Endothelial cell of umbilical vein (primary cell): ENCODE measurements at regions not wholly inside any gene's neighbourhood (a gene's known extent, or its start where the extent isn't known, plus 50 kb on each side); places are given as distances from the start of the nearest gene placed in this dataset.

Source experiments
- BruUV-seq: library from RNA; stranded (reverse); fragments of 400-500 nt; replicated peaks from 2 replicates; lab custom pipeline; 2021; lab: Mats Ljungman, UMichigan
- CTCF ChIA-PET: fragments of 300-600, 350-600 bp; sonication (Branson Sonifier 250); formaldehyde crosslinking; loops from one replicate; lab custom pipeline; 2021; ENCODE audit warnings: antibody characterized with exemption, inconsistent platforms; lab: Charles Lee
- POLR2A ChIA-PET: fragments of 300-600, 350-600 bp; sonication (Branson Sonifier 250); formaldehyde crosslinking; loops from one replicate; lab custom pipeline; 2021; ENCODE audit warnings: antibody characterized with exemption, inconsistent platforms; lab: Charles Lee
- DNase-seq: peaks from one replicate; pipeline ENCODE4 v3.0.0-alpha.2; 2011; ENCODE audit warnings: low read depth, low spot score
- FAIRE-seq: peaks from 2 replicates; lab custom pipeline; 2011; peaks lifted over from hg19 to GRCh38; lab: Jason Lieb, UNC
- H2AFZ ChIP-seq: 2 replicates; pipeline ENCODE4 v1.6.0; 2012; ENCODE audit warnings: low read depth, low read length, control low read depth, inconsistent platforms
- H3K27ac ChIP-seq: 2 replicates; pipeline ENCODE4 v1.5.1; 2011; ENCODE audit warnings: low read depth, mild to moderate bottlenecking, control low read depth, low read length, moderate library complexity; ENCODE audit not compliant: insufficient read depth
- H3K27me3 ChIP-seq, 2 experiments: 2 replicates each; pipeline versions ENCODE4 v1.6.0 to v1.6.1; 2011; ENCODE audit warnings: low read length in 2 of 2, mixed read lengths in 1 of 2; ENCODE audit not compliant: control insufficient read depth in 2 of 2, insufficient read depth in 2 of 2
- H3K36me3 ChIP-seq, 2 experiments: 2 replicates in 1 of 2; 3 replicates in 1 of 2; pipeline ENCODE4 v1.5.1; 2011; ENCODE audit warnings: low read length in 2 of 2, mild to moderate bottlenecking in 1 of 2, moderate library complexity in 1 of 2; ENCODE audit not compliant: control insufficient read depth in 2 of 2, insufficient read depth in 2 of 2; ENCODE audit errors: extremely low read depth in 1 of 2
- H3K4me1 ChIP-seq: 3 replicates; pipeline ENCODE4 v1.5.1; 2011; ENCODE audit warnings: mild to moderate bottlenecking, low read length; ENCODE audit not compliant: control insufficient read depth, insufficient read depth; ENCODE audit errors: extremely low read depth
- H3K4me2 ChIP-seq: 2 replicates; pipeline ENCODE4 v1.6.1; 2011; ENCODE audit warnings: low read length, control low read depth, mixed read lengths; ENCODE audit not compliant: insufficient read depth
- H3K4me3 ChIP-seq, 3 experiments: fragments of 200-600 bp in 1 of 3; sonication (generic), shearing (Covaris generic) in 1 of 3; replicated peaks in 1 of 3; 2 replicates each; pipeline ENCODE4 v1.5.1; 2011 to 2016; ENCODE audit warnings: control low read depth in 3 of 3, low read length in 3 of 3, mild to moderate bottlenecking in 2 of 3, inconsistent platforms in 1 of 3, low read depth in 1 of 3, moderate library complexity in 1 of 3; ENCODE audit not compliant: insufficient read depth in 1 of 3
- H3K79me2 ChIP-seq: 2 replicates; pipeline ENCODE4 v1.6.0; 2012; ENCODE audit warnings: low read length, inconsistent platforms; ENCODE audit not compliant: control insufficient read depth, insufficient read depth
- H3K9ac ChIP-seq: replicated peaks from 2 replicates; pipeline ENCODE3; 2011; ENCODE audit warnings: low read length, control low read depth; ENCODE audit not compliant: insufficient read depth; ENCODE audit errors: extremely low read depth
- H3K9me1 ChIP-seq: replicated peaks from 3 replicates; pipeline ENCODE4 v1.6.0; 2011; ENCODE audit warnings: mild to moderate bottlenecking, low read length; ENCODE audit not compliant: control insufficient read depth, insufficient read depth; ENCODE audit errors: extremely low read depth
- H3K9me3 ChIP-seq: replicated peaks from 2 replicates; pipeline ENCODE4 v1.5.1; 2012; ENCODE audit warnings: low read length, inconsistent platforms; ENCODE audit not compliant: control insufficient read depth, insufficient read depth
- H4K20me1 ChIP-seq: replicated peaks from 2 replicates; pipeline ENCODE3; 2011; ENCODE audit warnings: mild to moderate bottlenecking, low read length; ENCODE audit not compliant: control insufficient read depth, insufficient read depth; ENCODE audit errors: extremely low read depth
- FOS ChIP-seq: IDR thresholded peaks from 2 replicates; pipeline ENCODE4 v1.6.1; 2011; ENCODE audit warnings: mild to moderate bottlenecking, low read length, moderate library complexity, borderline replicate concordance; ENCODE audit not compliant: insufficient read depth
- POLR2AphosphoS5 ChIP-seq: IDR thresholded peaks from 2 replicates; pipeline ENCODE4 v1.6.1; 2012; ENCODE audit warnings: low read depth, mild to moderate bottlenecking, control low read depth, low read length, moderate library complexity; ENCODE audit not compliant: insufficient read depth
- dilution Hi-C: fragments of 300-500 bp; cut with MboI; formaldehyde crosslinking; loops from one replicate; pipeline ENCODE4 v1.15.0; 2019; ENCODE audit warnings: low sequenced_read_pairs; ENCODE audit not compliant: extremely low pct_ligation_motif_present
- intact Hi-C: fragments of 100-400 bp; cut with micrococcal nuclease; formaldehyde crosslinking; loops from one replicate; pipeline ENCODE4 v1.10.0; 2022
- TF ChIP-seq, protein P1 (sequence below): IDR thresholded peaks from 2 replicates; pipeline ENCODE4 v1.6.1; 2011; ENCODE audit not compliant: insufficient read depth, insufficient read length
- TF ChIP-seq, protein P2 (sequence below), 2 donors: IDR thresholded peaks; 1 replicate in 1 of 2; 2 replicates in 1 of 2; pipeline ENCODE4 v1.5.1; 2011; ENCODE audit warnings: low read length in 2 of 2, mild to moderate bottlenecking in 2 of 2, moderate library complexity in 2 of 2, control low read depth in 1 of 2, inconsistent platforms in 1 of 2, low read depth in 1 of 2; ENCODE audit not compliant: insufficient read depth in 1 of 2; ENCODE audit errors: extremely low read depth in 1 of 2

DNA sequence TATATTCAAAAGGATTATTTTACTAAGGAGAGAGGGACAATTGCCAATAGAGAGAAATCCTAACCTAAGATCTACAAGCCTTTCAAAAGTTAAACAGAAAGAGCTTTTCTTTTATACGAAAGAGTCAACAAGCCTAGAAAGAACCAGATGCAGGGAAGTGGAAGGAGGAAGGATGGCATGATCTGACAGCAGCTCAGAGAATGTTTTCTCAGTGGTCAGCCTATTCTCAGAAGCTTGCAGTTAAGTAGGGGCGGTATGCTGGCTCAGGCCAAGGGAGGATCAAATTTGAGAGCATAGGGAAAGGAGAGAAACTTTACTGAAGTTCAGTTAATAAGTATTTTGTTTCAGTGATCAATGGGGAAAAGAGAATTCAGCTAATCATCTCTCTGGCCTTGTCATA, 88.0 kb upstream of the FTMT start:
- Histone ChIP-seq H3K27ac (no peak overlapping the region), H2AFZ (no peak overlapping the region), H3K9me1 (no peaks in the 10 kb centered on the region), H3K4me3 (no peak overlapping the region), H3K27me3 (no peaks in the 10 kb centered on the region), H3K9ac (no peak overlapping the region), H3K4me1 (no peaks in the 10 kb centered on the region), H3K36me3 (no peaks in the 10 kb centered on the region), H3K9me3 (no peaks in the 10 kb centered on the region), H3K4me2 (no peak overlapping the region), H4K20me1 (no peaks in the 10 kb centered on the region), H3K79me2 (no peaks in the 10 kb centered on the region)
- no TSS peak for BruUV-seq
- POLR2A ChIA-PET: no interaction called here
- DNase-seq: no peak
- TF ChIP-seq POLR2AphosphoS5 (no peak), FOS (no peak)
- TF ChIP-seq, protein P1, sequence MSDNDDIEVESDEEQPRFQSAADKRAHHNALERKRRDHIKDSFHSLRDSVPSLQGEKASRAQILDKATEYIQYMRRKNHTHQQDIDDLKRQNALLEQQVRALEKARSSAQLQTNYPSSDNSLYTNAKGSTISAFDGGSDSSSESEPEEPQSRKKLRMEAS: no peak
- intact Hi-C loops (no loop called here), dilution Hi-C loops (no loop called here)
- CTCF ChIA-PET: interaction anchor here (1.2 to 1.4 kb wide), 2 partner anchors 12 kb away, joined by 3 to 5 read pairs; no protein-coding TSS in a partner anchor
- no peak for FAIRE-seq

DNA sequence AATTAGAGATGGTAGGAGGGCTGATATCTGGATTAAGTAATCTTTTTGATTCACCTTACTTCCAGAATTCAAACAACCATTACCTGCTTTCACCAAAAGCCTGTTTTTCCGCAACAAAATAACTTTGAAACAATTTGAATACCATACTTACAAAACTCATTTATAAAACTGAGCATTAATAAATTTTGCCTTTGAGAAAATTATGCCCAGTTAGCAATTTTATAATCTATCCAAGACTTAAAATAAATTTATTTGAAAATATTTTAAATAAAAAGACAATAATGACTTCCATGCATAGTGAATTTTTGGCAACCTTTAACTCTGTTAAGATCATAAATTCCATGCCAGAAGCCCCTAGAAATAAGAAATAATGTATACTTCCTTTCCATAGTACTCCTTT, 71.3 kb upstream of the FTMT start:
- CTCF ChIA-PET: interaction anchor here (1.2 kb wide), 1 partner anchor 14 kb away, joined by 3 read pairs; no protein-coding TSS in a partner anchor
- Histone ChIP-seq H3K36me3 (no peaks in the 10 kb centered on the region), H3K4me3 (no peak overlapping the region), H3K4me1 (no peaks in the 10 kb centered on the region), H3K27me3 (no peaks in the 10 kb centered on the region), H3K4me2 (no peak overlapping the region), H3K27ac (no peak overlapping the region), H4K20me1 (no peaks in the 10 kb centered on the region), H3K9me1 (no peaks in the 10 kb centered on the region), H3K9me3 (no peaks in the 10 kb centered on the region), H3K79me2 (no peaks in the 10 kb centered on the region), H2AFZ (no peak overlapping the region), H3K9ac (no peak overlapping the region)
- no TSS peak for BruUV-seq
- POLR2A ChIA-PET: no interaction called here
- dilution Hi-C loops (no loop called here), intact Hi-C loops (no loop called here)
- TF ChIP-seq, protein P2, sequence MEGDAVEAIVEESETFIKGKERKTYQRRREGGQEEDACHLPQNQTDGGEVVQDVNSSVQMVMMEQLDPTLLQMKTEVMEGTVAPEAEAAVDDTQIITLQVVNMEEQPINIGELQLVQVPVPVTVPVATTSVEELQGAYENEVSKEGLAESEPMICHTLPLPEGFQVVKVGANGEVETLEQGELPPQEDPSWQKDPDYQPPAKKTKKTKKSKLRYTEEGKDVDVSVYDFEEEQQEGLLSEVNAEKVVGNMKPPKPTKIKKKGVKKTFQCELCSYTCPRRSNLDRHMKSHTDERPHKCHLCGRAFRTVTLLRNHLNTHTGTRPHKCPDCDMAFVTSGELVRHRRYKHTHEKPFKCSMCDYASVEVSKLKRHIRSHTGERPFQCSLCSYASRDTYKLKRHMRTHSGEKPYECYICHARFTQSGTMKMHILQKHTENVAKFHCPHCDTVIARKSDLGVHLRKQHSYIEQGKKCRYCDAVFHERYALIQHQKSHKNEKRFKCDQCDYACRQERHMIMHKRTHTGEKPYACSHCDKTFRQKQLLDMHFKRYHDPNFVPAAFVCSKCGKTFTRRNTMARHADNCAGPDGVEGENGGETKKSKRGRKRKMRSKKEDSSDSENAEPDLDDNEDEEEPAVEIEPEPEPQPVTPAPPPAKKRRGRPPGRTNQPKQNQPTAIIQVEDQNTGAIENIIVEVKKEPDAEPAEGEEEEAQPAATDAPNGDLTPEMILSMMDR (IDR thresholded peaks at IDR 0.05; ENCODE audit: extremely low read depth in 1 of 2, insufficient read depth in 1 of 2, low read depth in 1 of 2, low read length in 2 of 2): no peak
- no peak for TF ChIP-seq FOS
- DNase-seq: no peak
- no peak for FAIRE-seq
